ENCODE measurements at regions not wholly inside any gene's neighbourhood (a gene's known extent, or its start where the extent isn't known, plus 50 kb on each side); places are given as distances from the start of the nearest gene placed in this dataset.
"Not testable (repeated sequence)": the region's sequence is repeated elsewhere in the genome, so short reads cannot be mapped to it uniquely, and the experiment has no call there.

DNA sequence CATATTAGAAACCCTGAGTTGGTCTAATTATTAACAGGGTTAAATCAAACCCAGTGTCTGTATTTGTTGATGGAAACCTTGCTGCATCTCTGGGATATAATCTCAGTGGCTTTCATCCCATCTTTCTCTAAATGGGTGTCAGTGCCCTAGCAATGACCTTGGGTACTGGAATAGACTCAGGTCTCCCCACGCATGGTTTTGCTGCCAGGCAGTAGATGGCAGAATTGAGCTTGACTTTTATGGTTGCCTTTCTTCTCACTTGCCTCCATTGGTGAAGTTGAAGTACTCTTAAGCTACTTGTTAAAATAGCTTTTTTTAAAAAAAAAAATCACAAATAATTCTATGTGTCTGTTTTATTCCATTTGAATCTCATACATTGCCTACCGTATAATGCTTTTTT, 81.8 kb upstream of the HMCN1 start:
- Histone ChIP-seq H3K4me3 (no peak overlapping the region), H3K27ac (no peak overlapping the region), H3K36me3 (no peaks in the 10 kb centered on the region), H3K4me1 (peaks cover 0 to 16% (median under 1%) of the 10 kb centered on the region in 12 donors), H3K27me3 (no peaks in the 10 kb centered on the region), H3K9me3 (peaks cover 0 to 20% (median 0%) of the 10 kb centered on the region in 12 donors)
- intact Hi-C loops (cut with DNase I): loop anchor here in 5 of 10 donors (5.0 to 10.0 kb wide), 2 partner anchors 55 to 58 kb away; no protein-coding TSS in a partner anchor
- no peak for DNase-seq
- WGBS, 4 donors: 88 to 91% (median 90%) methylated on average over 2 of the region's 2 CpGs
- TF ChIP-seq POLR2A (IDR thresholded peaks at IDR 0.05): no peak
- TF ChIP-seq, protein P1, sequence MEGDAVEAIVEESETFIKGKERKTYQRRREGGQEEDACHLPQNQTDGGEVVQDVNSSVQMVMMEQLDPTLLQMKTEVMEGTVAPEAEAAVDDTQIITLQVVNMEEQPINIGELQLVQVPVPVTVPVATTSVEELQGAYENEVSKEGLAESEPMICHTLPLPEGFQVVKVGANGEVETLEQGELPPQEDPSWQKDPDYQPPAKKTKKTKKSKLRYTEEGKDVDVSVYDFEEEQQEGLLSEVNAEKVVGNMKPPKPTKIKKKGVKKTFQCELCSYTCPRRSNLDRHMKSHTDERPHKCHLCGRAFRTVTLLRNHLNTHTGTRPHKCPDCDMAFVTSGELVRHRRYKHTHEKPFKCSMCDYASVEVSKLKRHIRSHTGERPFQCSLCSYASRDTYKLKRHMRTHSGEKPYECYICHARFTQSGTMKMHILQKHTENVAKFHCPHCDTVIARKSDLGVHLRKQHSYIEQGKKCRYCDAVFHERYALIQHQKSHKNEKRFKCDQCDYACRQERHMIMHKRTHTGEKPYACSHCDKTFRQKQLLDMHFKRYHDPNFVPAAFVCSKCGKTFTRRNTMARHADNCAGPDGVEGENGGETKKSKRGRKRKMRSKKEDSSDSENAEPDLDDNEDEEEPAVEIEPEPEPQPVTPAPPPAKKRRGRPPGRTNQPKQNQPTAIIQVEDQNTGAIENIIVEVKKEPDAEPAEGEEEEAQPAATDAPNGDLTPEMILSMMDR (IDR thresholded peaks at IDR 0.05): no peak
- no peak for ATAC-seq

DNA sequence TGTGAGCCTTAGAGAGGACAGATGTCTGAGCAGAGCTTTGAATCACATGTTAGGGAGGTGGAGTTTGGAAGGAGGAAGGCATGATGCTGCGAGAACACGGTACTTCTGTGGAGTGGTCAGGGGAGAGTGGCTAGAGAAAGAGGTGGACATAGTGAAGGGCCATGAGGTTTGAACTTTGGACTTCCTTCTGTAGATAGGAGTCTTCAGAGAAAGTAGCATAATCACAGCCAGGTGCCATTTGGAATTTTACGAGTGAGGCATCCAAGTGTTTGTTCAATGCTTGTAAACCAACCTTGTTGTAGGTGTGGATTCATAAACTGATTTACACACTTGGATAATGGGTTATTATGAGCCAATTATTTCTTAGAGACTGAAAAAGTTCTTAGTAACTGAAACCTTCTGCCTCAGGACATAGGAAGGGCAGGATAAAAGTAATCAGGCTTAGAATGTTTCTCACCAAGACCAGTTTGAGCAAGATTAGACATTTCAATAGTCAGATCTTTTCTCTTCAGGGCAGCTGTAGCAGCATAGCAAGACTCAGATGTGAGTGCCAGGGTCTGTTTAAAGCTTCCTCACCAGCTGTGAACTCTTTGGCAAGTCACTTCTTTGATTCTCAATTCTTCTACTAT, 83.5 kb upstream of the HMCN1 start:
- no peaks in the 10 kb centered on the region for H3K36me3 ChIP-seq

DNA sequence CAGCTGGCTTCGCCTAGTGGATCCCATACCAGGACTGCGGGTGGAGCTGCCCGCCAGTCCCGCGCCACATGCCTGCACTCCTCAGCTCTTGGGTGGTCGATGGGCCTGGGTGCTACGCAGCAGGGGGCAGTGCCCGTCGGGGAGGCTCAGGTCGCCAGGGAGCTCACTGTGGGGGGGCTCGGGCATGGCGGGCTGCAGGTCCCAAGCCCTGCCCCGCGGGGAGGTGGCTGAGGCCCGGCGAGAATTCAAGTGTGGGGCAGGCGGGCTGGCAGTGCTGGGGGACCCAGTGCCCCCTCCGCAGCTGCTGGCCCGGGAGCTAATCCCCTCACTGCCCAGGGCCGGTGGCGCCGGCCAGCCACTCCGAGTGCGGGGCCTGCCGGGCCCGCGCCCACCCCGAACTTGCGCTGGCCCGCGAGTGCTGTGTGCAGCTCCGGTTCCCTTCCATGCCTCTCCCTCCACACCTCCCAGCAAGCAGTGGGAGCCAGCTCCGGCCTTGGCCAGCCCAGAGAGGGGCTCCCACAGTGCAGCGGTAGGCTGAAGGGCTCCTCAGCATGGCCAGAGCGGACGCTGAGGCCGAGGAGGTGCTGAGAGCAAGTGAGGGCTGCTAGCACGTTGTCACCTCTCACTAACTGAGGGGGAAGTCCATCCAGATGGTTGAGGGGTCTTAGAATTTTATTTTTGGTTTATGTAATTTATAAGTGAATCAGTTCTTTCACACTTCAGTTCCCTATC, 85.2 kb upstream of the HMCN1 start:
- peaks cover 0 to 27% (median 4%) of the 10 kb centered on the region in 12 donors for H3K9me3 ChIP-seq
- intact Hi-C loops (cut with DNase I): no loop called here
- ATAC-seq: peak in 1 of 4 donors; percentile 23

More for the DNA sequence above, 83.5 kb upstream of the HMCN1 start:
- ATAC-seq (no peak), DNase-seq (no peak)
- no peaks in the 10 kb centered on the region for H3K27me3 ChIP-seq
- peaks cover 0 to 20% (median 0%) of the 10 kb centered on the region in 12 donors for H3K9me3 ChIP-seq
- 92 to 95% (median 93%) methylated on average over 3 of the region's 3 CpGs for WGBS, 4 donors
- H3K4me3 ChIP-seq: no peak overlapping the region
- no peak overlapping the region for H3K27ac ChIP-seq
- TF ChIP-seq, protein P1 (IDR thresholded peaks at IDR 0.05): no peak
- no peak for TF ChIP-seq POLR2A (IDR thresholded peaks at IDR 0.05)
- H3K4me1 ChIP-seq: peaks cover 0 to 32% (median 13%) of the 10 kb centered on the region in 12 donors
- intact Hi-C loops (cut with DNase I): loop anchor here in 5 of 10 donors (5.0 to 10.0 kb wide), 2 partner anchors 53 to 56 kb away; no protein-coding TSS in a partner anchor

DNA sequence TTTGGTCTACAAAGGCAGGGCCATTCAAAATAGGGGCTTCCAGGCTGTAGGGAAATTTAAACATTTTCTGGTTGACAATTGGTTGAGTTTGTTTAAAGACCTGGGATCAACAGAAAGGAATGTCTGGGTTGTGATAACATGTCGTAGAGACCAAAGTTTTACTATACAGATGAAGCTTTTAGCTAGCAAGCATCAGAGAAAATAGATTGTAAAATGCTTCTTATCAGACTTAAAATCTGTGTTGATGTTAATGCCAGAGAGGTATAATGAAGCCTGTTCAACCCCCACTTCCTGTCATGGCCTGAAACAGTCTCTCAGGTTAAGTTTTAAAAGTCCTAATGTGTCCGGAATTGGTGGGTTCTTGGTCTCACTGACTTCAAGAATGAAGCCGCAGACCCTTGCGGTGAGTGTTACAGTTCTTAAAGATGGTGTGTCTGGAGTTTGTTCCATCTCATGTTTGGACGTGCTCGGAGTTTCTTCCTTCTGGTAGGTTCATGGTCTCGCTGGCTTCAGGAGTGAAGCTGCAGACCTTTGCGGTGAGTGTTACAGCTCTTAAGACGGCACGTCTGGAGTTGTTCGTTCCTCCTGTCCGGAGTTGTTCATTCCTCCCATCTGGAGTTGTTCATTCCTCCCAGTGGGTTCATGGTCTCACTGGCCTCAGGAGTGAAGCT, 86.5 kb upstream of the HMCN1 start:
- peaks cover 0 to 29% (median 19%) of the 10 kb centered on the region in 12 donors for H3K4me1 ChIP-seq
- WGBS, 4 donors: 89 to 91% (median 90%) methylated on average over 12 of the region's 12 CpGs
- H3K9me3 ChIP-seq: peaks cover 0 to 28% (median 4%) of the 10 kb centered on the region in 12 donors
- intact Hi-C loops (cut with DNase I); H3K27me3 ChIP-seq; ATAC-seq; H3K4me3 ChIP-seq; H3K36me3 ChIP-seq; DNase-seq: not testable (repeated sequence)
- H3K27ac ChIP-seq: peak overlapping the region in 2 of 12 donors; percentile 11 to 71

More for the DNA sequence above, 85.2 kb upstream of the HMCN1 start:
- WGBS, 4 donors: 91 to 100% (median 97%) methylated on average over 15 to 38 of the region's 38 CpGs
- peaks cover 0 to 29% (median 19%) of the 10 kb centered on the region in 12 donors for H3K4me1 ChIP-seq
- peak in 1 of 5 donors; percentile 25 for DNase-seq
- no peak overlapping the region for H3K27ac ChIP-seq
- TF ChIP-seq, protein P1 (IDR thresholded peaks at IDR 0.05): no peak
- TF ChIP-seq POLR2A (IDR thresholded peaks at IDR 0.05): no peak
- H3K27me3 ChIP-seq: no peaks in the 10 kb centered on the region
- H3K4me3 ChIP-seq: no peak overlapping the region
- no peaks in the 10 kb centered on the region for H3K36me3 ChIP-seq
